Small intestine (tissue), 7 donors: ENCODE measurements at regions not wholly inside any gene's neighbourhood (a gene's known extent, or its start where the extent isn't known, plus 50 kb on each side); places are given as distances from the start of the nearest gene placed in this dataset.
"Not testable (repeated sequence)": the region's sequence is repeated elsewhere in the genome, so short reads cannot be mapped to it uniquely, and the experiment has no call there.

Source experiments
- DNase-seq, 2 donors: peaks; one replicate each; pipeline versions ENCODE4 v3.0.0 to v3.0.0-alpha.2; 2013
- FAIRE-seq: peaks from 2 replicates; lab custom pipeline; 2012; peaks lifted over from hg19 to GRCh38; lab: Jason Lieb, UNC
- H3K27ac ChIP-seq, 3 donors: one replicate each; pipeline ENCODE4 v1.5.1; 2013; ENCODE audit warnings: low read length in 2 of 3, mild to moderate bottlenecking in 2 of 3, control low read depth in 1 of 3, inconsistent platforms in 1 of 3, low read depth in 1 of 3, moderate library complexity in 1 of 3
- H3K27me3 ChIP-seq, 3 donors: one replicate each; pipeline ENCODE4 v1.6.1; 2013; ENCODE audit warnings: low read length in 3 of 3, inconsistent platforms in 1 of 3; ENCODE audit not compliant: control insufficient read depth in 3 of 3, insufficient read depth in 3 of 3
- H3K36me3 ChIP-seq, 3 donors: one replicate each; pipeline ENCODE4 v1.6.1; 2013; ENCODE audit warnings: low read length in 3 of 3, inconsistent platforms in 1 of 3, low read depth in 1 of 3, mild to moderate bottlenecking in 1 of 3, moderate library complexity in 1 of 3; ENCODE audit not compliant: control insufficient read depth in 3 of 3, insufficient read depth in 2 of 3
- H3K4me1 ChIP-seq, 3 donors: one replicate each; pipeline ENCODE4 v1.6.1; 2013; ENCODE audit warnings: low read length in 2 of 3, inconsistent platforms in 1 of 3, low read depth in 1 of 3, mild to moderate bottlenecking in 1 of 3, moderate library complexity in 1 of 3; ENCODE audit not compliant: control insufficient read depth in 3 of 3, insufficient read depth in 2 of 3
- H3K4me3 ChIP-seq, 3 donors: one replicate each; pipeline ENCODE4 v1.5.1; 2013; ENCODE audit warnings: low read length in 3 of 3, control low read depth in 1 of 3, inconsistent platforms in 1 of 3, low read depth in 1 of 3, mild to moderate bottlenecking in 1 of 3, moderate library complexity in 1 of 3
- H3K9me3 ChIP-seq, 2 donors: one replicate each; pipeline ENCODE4 v1.6.1; 2013; ENCODE audit warnings: low read depth in 1 of 2, low read length in 1 of 2; ENCODE audit not compliant: control insufficient read depth in 2 of 2, insufficient read depth in 1 of 2
- WGBS, 3 donors: extraction: QIAGEN DNeasy Blood & Tissue Kit; methylation state at CpG; one replicate each; pipeline ENCODE4 v1.1.7; 2013; 5-methylcytosine and 5-hydroxymethylcytosine counted together
- donor health status: healthy with polysubstance abuse.
- donor health status: control.
- donor health status: control.
- donor health status: Bipolar disorder and iron deficiency.
- donor health status: healthy.

GRCh38 chr12:39699079-39699478 lies 79.5 kb upstream of the ABCD2 start:
- not testable (repeated sequence) for H3K27me3 ChIP-seq, H3K36me3 ChIP-seq, DNase-seq, H3K4me1 ChIP-seq, H3K9me3 ChIP-seq, FAIRE-seq, H3K4me3 ChIP-seq, H3K27ac ChIP-seq
- 94 to 96% (median 95%) methylated on average over 17 of the region's 17 CpGs for WGBS, 3 donors

DNA sequence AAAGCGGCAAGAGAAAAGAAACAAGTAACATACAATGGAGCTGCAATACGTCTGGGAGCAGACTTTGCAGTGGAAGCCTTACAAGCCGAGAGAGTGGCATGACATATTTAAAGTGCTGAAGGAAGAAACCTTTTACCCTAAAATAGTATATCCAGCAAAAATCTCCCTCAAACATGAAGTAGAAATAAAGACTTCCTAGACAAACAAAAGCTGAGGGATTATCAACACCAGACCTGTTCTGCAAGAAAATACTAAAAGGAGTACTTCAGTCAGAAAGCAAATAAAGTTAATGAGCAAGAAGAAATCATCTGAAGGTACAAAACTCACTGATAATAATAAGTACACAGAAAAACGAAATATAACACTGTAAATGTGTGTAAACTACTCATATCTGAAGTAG lies 77.5 kb upstream of the ABCD2 start:
- no peaks in the 10 kb centered on the region for H3K4me1 ChIP-seq
- H3K27ac ChIP-seq = no peak overlapping the region
- H3K9me3 ChIP-seq = peaks cover 0 to 4% of the 10 kb centered on the region in 2 donors
- H3K27me3 ChIP-seq = no peaks in the 10 kb centered on the region
- no peak for FAIRE-seq
- H3K36me3 ChIP-seq = no peaks in the 10 kb centered on the region
- WGBS, 3 donors = 53 to 70% (median 69%) methylated on average over 4 of the region's 4 CpGs
- no peak overlapping the region for H3K4me3 ChIP-seq
- no peak for DNase-seq

DNA sequence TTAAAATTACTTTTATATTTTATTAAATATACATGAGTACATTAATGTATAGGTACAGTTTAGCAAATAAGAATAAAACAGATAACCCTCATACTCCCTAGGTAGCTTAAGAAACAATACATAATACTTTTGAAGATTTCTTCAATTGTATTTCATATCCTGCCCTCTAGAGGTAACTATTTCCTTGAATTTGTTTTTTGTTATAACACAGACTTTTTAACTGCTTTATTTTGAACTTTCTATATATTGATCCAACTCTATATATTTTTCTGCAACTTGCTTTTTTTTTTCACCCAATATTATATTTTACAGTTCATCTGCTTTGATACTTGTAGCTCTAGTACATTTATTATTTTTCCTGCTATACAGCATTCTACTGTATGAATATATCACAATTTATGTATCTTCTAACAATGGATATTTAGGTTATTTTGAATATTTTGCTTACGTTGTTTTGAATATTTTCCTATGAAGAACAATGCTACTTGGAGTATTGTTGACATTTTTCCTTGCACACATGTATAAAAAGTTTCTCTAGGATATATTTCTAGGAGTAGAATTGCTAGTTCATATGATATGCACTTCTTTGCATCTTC lies 72.8 kb upstream of the ABCD2 start:
- peak in 1 of 2 donors; percentile 2 for DNase-seq
- Histone ChIP-seq H3K9me3 (peaks cover 0 to 4% of the 10 kb centered on the region in 2 donors), H3K27ac (no peak overlapping the region), H3K36me3 (no peaks in the 10 kb centered on the region), H3K27me3 (no peaks in the 10 kb centered on the region), H3K4me3 (no peak overlapping the region), H3K4me1 (no peaks in the 10 kb centered on the region)
- peak; percentile 93 for FAIRE-seq
- WGBS, 3 donors = 59 to 74% (median 60%) methylated on average over 1 of the region's 1 CpG

- Histone ChIP-seq H3K4me3 (no peak overlapping the region), H3K9me3 (no peaks in the 10 kb centered on the region), H3K27ac (no peak overlapping the region), H3K27me3 (no peaks in the 10 kb centered on the region), H3K36me3 (no peaks in the 10 kb centered on the region), H3K4me1 (no peaks in the 10 kb centered on the region)
- 95 to 100% (median 100%) methylated on average over 1 of the region's 1 CpG for WGBS, 3 donors
- no peak for DNase-seq
- no peak for FAIRE-seq
Measured at GRCh38 chr12:39685854-39686657, 66.5 kb upstream of the ABCD2 start.

- H3K4me1 ChIP-seq = no peaks in the 10 kb centered on the region
- no peaks in the 10 kb centered on the region for H3K27me3 ChIP-seq
- 63 to 76% (median 66%) methylated on average over 4 of the region's 4 CpGs for WGBS, 3 donors
- H3K27ac ChIP-seq = no peak overlapping the region
- H3K9me3 ChIP-seq = no peaks in the 10 kb centered on the region
- no peaks in the 10 kb centered on the region for H3K36me3 ChIP-seq
- peak in 1 of 2 donors; percentile 19 for DNase-seq
- no peak overlapping the region for H3K4me3 ChIP-seq
- peak; percentile 33 for FAIRE-seq
Measured at GRCh38 chr12:39682689-39683477, 63.3 kb upstream of the ABCD2 start.

GRCh38 chr12:39675263-39675662 lies 55.7 kb upstream of the ABCD2 start:
- Histone ChIP-seq H3K4me1 (no peaks in the 10 kb centered on the region), H3K27ac (no peak overlapping the region), H3K27me3 (no peaks in the 10 kb centered on the region), H3K9me3 (peaks cover 0 to 27% of the 10 kb centered on the region in 2 donors), H3K4me3 (no peak overlapping the region), H3K36me3 (no peaks in the 10 kb centered on the region)
- FAIRE-seq = no peak
- no peak for DNase-seq
- 75 to 87% (median 80%) methylated on average over 1 of the region's 1 CpG for WGBS, 3 donors

DNA sequence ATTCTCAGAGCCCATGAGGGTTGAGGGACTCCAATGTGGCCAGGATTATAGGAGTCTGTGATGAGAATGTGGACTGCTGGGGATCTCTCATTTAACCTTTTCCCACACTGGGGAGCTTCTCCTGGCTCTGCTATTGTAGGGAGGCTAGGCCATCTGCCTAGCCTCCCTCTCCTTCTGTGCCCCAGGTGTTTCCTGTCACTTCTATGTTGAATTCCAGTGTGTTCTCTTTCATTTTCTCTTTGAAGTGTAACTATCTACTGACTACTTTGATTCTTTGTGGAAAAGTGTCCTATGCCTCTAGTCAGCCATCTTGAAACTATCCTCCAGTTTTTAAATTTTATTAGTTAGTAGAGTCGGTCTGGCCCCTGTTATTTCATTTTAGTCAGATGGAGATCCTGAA lies 53.4 kb upstream of the ABCD2 start:
- no peak overlapping the region for H3K4me3 ChIP-seq
- WGBS, 3 donors = 72 to 80% (median 78%) methylated on average over 1 of the region's 1 CpG
- DNase-seq (no peak), FAIRE-seq (no peak)
- no peaks in the 10 kb centered on the region for H3K27me3 ChIP-seq
- peaks cover 0 to 29% of the 10 kb centered on the region in 2 donors for H3K9me3 ChIP-seq
- no peaks in the 10 kb centered on the region for H3K36me3 ChIP-seq
- no peak overlapping the region for H3K27ac ChIP-seq
- H3K4me1 ChIP-seq = no peaks in the 10 kb centered on the region
